Endothelial cell of umbilical vein (primary cell): ENCODE measurements at regions not wholly inside any gene's neighbourhood (a gene's known extent, or its start where the extent isn't known, plus 50 kb on each side); places are given as distances from the start of the nearest gene placed in this dataset.

Source experiments
- BruUV-seq: library from RNA; stranded (reverse); fragments of 400-500 nt; replicated peaks from 2 replicates; lab custom pipeline; 2021; lab: Mats Ljungman, UMichigan
- CTCF ChIA-PET: fragments of 300-600, 350-600 bp; sonication (Branson Sonifier 250); formaldehyde crosslinking; loops from one replicate; lab custom pipeline; 2021; ENCODE audit warnings: antibody characterized with exemption, inconsistent platforms; lab: Charles Lee
- POLR2A ChIA-PET: fragments of 300-600, 350-600 bp; sonication (Branson Sonifier 250); formaldehyde crosslinking; loops from one replicate; lab custom pipeline; 2021; ENCODE audit warnings: antibody characterized with exemption, inconsistent platforms; lab: Charles Lee
- DNase-seq: peaks from one replicate; pipeline ENCODE4 v3.0.0-alpha.2; 2011; ENCODE audit warnings: low read depth, low spot score
- FAIRE-seq: peaks from 2 replicates; lab custom pipeline; 2011; peaks lifted over from hg19 to GRCh38; lab: Jason Lieb, UNC
- H2AFZ ChIP-seq: 2 replicates; pipeline ENCODE4 v1.6.0; 2012; ENCODE audit warnings: low read depth, low read length, control low read depth, inconsistent platforms
- H3K27ac ChIP-seq: 2 replicates; pipeline ENCODE4 v1.5.1; 2011; ENCODE audit warnings: low read depth, mild to moderate bottlenecking, control low read depth, low read length, moderate library complexity; ENCODE audit not compliant: insufficient read depth
- H3K27me3 ChIP-seq, 2 experiments: 2 replicates each; pipeline versions ENCODE4 v1.6.0 to v1.6.1; 2011; ENCODE audit warnings: low read length in 2 of 2, mixed read lengths in 1 of 2; ENCODE audit not compliant: control insufficient read depth in 2 of 2, insufficient read depth in 2 of 2
- H3K36me3 ChIP-seq, 2 experiments: 2 replicates in 1 of 2; 3 replicates in 1 of 2; pipeline ENCODE4 v1.5.1; 2011; ENCODE audit warnings: low read length in 2 of 2, mild to moderate bottlenecking in 1 of 2, moderate library complexity in 1 of 2; ENCODE audit not compliant: control insufficient read depth in 2 of 2, insufficient read depth in 2 of 2; ENCODE audit errors: extremely low read depth in 1 of 2
- H3K4me1 ChIP-seq: 3 replicates; pipeline ENCODE4 v1.5.1; 2011; ENCODE audit warnings: mild to moderate bottlenecking, low read length; ENCODE audit not compliant: control insufficient read depth, insufficient read depth; ENCODE audit errors: extremely low read depth
- H3K4me2 ChIP-seq: 2 replicates; pipeline ENCODE4 v1.6.1; 2011; ENCODE audit warnings: low read length, control low read depth, mixed read lengths; ENCODE audit not compliant: insufficient read depth
- H3K4me3 ChIP-seq, 3 experiments: fragments of 200-600 bp in 1 of 3; sonication (generic), shearing (Covaris generic) in 1 of 3; replicated peaks in 1 of 3; 2 replicates each; pipeline ENCODE4 v1.5.1; 2011 to 2016; ENCODE audit warnings: control low read depth in 3 of 3, low read length in 3 of 3, mild to moderate bottlenecking in 2 of 3, inconsistent platforms in 1 of 3, low read depth in 1 of 3, moderate library complexity in 1 of 3; ENCODE audit not compliant: insufficient read depth in 1 of 3
- H3K79me2 ChIP-seq: 2 replicates; pipeline ENCODE4 v1.6.0; 2012; ENCODE audit warnings: low read length, inconsistent platforms; ENCODE audit not compliant: control insufficient read depth, insufficient read depth
- H3K9ac ChIP-seq: replicated peaks from 2 replicates; pipeline ENCODE3; 2011; ENCODE audit warnings: low read length, control low read depth; ENCODE audit not compliant: insufficient read depth; ENCODE audit errors: extremely low read depth
- H3K9me1 ChIP-seq: replicated peaks from 3 replicates; pipeline ENCODE4 v1.6.0; 2011; ENCODE audit warnings: mild to moderate bottlenecking, low read length; ENCODE audit not compliant: control insufficient read depth, insufficient read depth; ENCODE audit errors: extremely low read depth
- H3K9me3 ChIP-seq: replicated peaks from 2 replicates; pipeline ENCODE4 v1.5.1; 2012; ENCODE audit warnings: low read length, inconsistent platforms; ENCODE audit not compliant: control insufficient read depth, insufficient read depth
- H4K20me1 ChIP-seq: replicated peaks from 2 replicates; pipeline ENCODE3; 2011; ENCODE audit warnings: mild to moderate bottlenecking, low read length; ENCODE audit not compliant: control insufficient read depth, insufficient read depth; ENCODE audit errors: extremely low read depth
- CTCF ChIP-seq, 2 donors: IDR thresholded peaks; 1 replicate in 1 of 2; 2 replicates in 1 of 2; pipeline ENCODE4 v1.5.1; 2011; ENCODE audit warnings: low read length in 2 of 2, mild to moderate bottlenecking in 2 of 2, moderate library complexity in 2 of 2, control low read depth in 1 of 2, inconsistent platforms in 1 of 2, low read depth in 1 of 2; ENCODE audit not compliant: insufficient read depth in 1 of 2; ENCODE audit errors: extremely low read depth in 1 of 2
- EZH2 ChIP-seq: IDR thresholded peaks from 2 replicates; pipeline ENCODE4 v1.6.1; 2012; ENCODE audit warnings: borderline replicate concordance, low read depth, mild to moderate bottlenecking, moderate library complexity, low read length, inconsistent platforms; ENCODE audit not compliant: severe bottlenecking
- FOS ChIP-seq: IDR thresholded peaks from 2 replicates; pipeline ENCODE4 v1.6.1; 2011; ENCODE audit warnings: mild to moderate bottlenecking, low read length, moderate library complexity, borderline replicate concordance; ENCODE audit not compliant: insufficient read depth
- GATA2 ChIP-seq: IDR thresholded peaks from 2 replicates; pipeline ENCODE4 v1.7.0; 2011; ENCODE audit warnings: low read depth, mild to moderate bottlenecking, moderate library complexity, mixed read lengths, low read length; ENCODE audit not compliant: insufficient read length, insufficient read depth
- JUN ChIP-seq: IDR thresholded peaks from 2 replicates; pipeline ENCODE4 v1.6.1; 2011; ENCODE audit warnings: borderline replicate concordance, low read depth; ENCODE audit not compliant: insufficient read length, insufficient read depth
- MYC ChIP-seq: IDR thresholded peaks from one replicate; pipeline ENCODE4 v1.6.1; 2011; ENCODE audit warnings: mild to moderate bottlenecking, low read depth, low read length
- POLR2A ChIP-seq: IDR thresholded peaks from 2 replicates; pipeline ENCODE4 v1.6.1; 2012; ENCODE audit warnings: low read depth, mild to moderate bottlenecking, control low read depth, low read length
- POLR2AphosphoS5 ChIP-seq: IDR thresholded peaks from 2 replicates; pipeline ENCODE4 v1.6.1; 2012; ENCODE audit warnings: low read depth, mild to moderate bottlenecking, control low read depth, low read length, moderate library complexity; ENCODE audit not compliant: insufficient read depth
- dilution Hi-C: fragments of 300-500 bp; cut with MboI; formaldehyde crosslinking; loops from one replicate; pipeline ENCODE4 v1.15.0; 2019; ENCODE audit warnings: low sequenced_read_pairs; ENCODE audit not compliant: extremely low pct_ligation_motif_present
- intact Hi-C: fragments of 100-400 bp; cut with micrococcal nuclease; formaldehyde crosslinking; loops from one replicate; pipeline ENCODE4 v1.10.0; 2022
- TF ChIP-seq, protein P1 (sequence below): IDR thresholded peaks from 2 replicates; pipeline ENCODE4 v1.6.1; 2011; ENCODE audit not compliant: insufficient read depth, insufficient read length

DNA sequence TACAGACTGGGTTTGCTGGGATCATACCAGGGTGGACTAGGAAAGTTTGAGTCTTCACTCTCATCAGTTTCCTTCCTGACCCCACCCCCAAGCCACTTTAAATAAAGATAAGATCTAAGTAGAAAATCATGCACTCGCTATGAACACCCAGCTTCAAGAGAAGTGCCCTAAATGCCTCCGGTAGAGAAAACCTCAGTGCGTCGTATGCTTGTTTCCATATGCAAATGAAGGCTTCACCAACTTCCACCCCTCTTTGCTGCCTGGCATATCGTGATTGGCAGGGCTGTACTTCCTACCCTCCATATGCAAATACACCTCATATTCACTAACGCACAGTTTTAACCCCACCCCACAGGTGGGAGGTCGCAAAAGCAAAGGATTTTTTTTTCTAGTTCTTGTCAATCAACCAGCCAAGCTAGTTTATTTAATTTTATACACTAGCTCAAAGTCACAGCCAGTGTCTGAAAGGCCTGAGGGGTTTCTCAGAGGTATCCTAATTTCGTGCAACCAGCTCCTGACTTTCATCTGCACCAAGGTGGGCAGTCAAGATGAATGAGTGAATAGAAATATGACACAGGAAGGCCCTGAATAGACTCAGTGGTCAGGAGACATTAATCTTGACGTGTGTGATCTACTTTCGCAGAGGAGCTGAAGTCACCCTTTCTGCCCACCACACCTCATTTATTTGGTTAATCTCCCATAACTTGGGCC, 121.1 kb upstream of the TSHZ3 start:
- H3K4me1 ChIP-seq, result no peaks in the 10 kb centered on the region
- ChIA-PET POLR2A (no interaction called here), CTCF (no interaction called here)
- FAIRE-seq, result no peak
- no peak overlapping the region for H3K4me2 ChIP-seq
- no peaks in the 10 kb centered on the region for H3K36me3 ChIP-seq
- no peak overlapping the region for H3K27ac ChIP-seq
- no peak overlapping the region for H3K9ac ChIP-seq
- no TSS peak for BruUV-seq
- no peak for DNase-seq
- no peaks in the 10 kb centered on the region for H3K9me1 ChIP-seq
- intact Hi-C loops (no loop called here), dilution Hi-C loops (no loop called here)
- no peaks in the 10 kb centered on the region for H4K20me1 ChIP-seq
- peaks cover 6% of the 10 kb centered on the region for H3K9me3 ChIP-seq
- H3K27me3 ChIP-seq, result no peaks in the 10 kb centered on the region
- no peaks in the 10 kb centered on the region for H3K79me2 ChIP-seq
- TF ChIP-seq CTCF (IDR thresholded peaks at IDR 0.05; ENCODE audit: extremely low read depth in 1 of 2, insufficient read depth in 1 of 2, low read depth in 1 of 2, low read length in 2 of 2), result no peak
- TF ChIP-seq EZH2, result no peak
- no peak for TF ChIP-seq JUN
- TF ChIP-seq POLR2AphosphoS5, result no peak
- no peak for TF ChIP-seq FOS
- TF ChIP-seq, protein P1, sequence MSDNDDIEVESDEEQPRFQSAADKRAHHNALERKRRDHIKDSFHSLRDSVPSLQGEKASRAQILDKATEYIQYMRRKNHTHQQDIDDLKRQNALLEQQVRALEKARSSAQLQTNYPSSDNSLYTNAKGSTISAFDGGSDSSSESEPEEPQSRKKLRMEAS, result no peak
- no peak for TF ChIP-seq POLR2A
- TF ChIP-seq GATA2, result no peak
- no peak for TF ChIP-seq MYC
- H2AFZ ChIP-seq, result no peak overlapping the region
- no peak overlapping the region for H3K4me3 ChIP-seq
